ENCODE measurements at regions not wholly inside any gene's neighbourhood (a gene's known extent, or its start where the extent isn't known, plus 50 kb on each side); places are given as distances from the start of the nearest gene placed in this dataset.
"Not testable (repeated sequence)": the region's sequence is repeated elsewhere in the genome, so short reads cannot be mapped to it uniquely, and the experiment has no call there.

- TF ChIP-seq CTCF (conservative IDR thresholded peaks at IDR 0.05; ENCODE audit: low read length), result no peak
- no peak for TF ChIP-seq EZH2phosphoT487 (IDR thresholded peaks at IDR 0.05; ENCODE audit: borderline replicate concordance, low read depth, low read length)
- no peaks in the 10 kb centered on the region for H3K36me3 ChIP-seq (ENCODE audit: insufficient read depth, low read length)
- DNase-seq (ENCODE audit: low spot score), result no peak
- H3K9me2 ChIP-seq (ENCODE audit: insufficient read depth, low read length), result no peaks in the 10 kb centered on the region
- BruUV-seq (replicated peaks), result no TSS peak
- H3K9me3 ChIP-seq (ENCODE audit: low read length), result no peaks in the 10 kb centered on the region
- CTCF ChIA-PET (ENCODE audit: unreplicated experiment), result no interaction called here
- H3K79me2 ChIP-seq (ENCODE audit: insufficient read depth, low read depth, low read length), result no peaks in the 10 kb centered on the region
- no peak overlapping the region for H3K4me3 ChIP-seq (ENCODE audit: low read depth, low read length, poor library complexity, severe bottlenecking)
- H3K4me1 ChIP-seq (ENCODE audit: insufficient read depth, low read length, poor library complexity, severe bottlenecking), result no peaks in the 10 kb centered on the region
- no peak overlapping the region for H3K27ac ChIP-seq (ENCODE audit: low read depth, low read length, poor library complexity, severe bottlenecking)
- intact Hi-C loops (cut with micrococcal nuclease; ENCODE audit: unreplicated experiment), result no loop called here
- no peak overlapping the region for H3K4me2 ChIP-seq (ENCODE audit: low read length)
- no peaks in the 10 kb centered on the region for H4K20me1 ChIP-seq (ENCODE audit: insufficient read depth, low read length)
- H2AFZ ChIP-seq (ENCODE audit: low read length), result no peak overlapping the region
- POLR2A ChIA-PET, result interaction anchor here (0.6 kb wide), 1 partner anchor 29 kb away, joined by 3 read pairs; no protein-coding TSS in a partner anchor
Observed at GRCh38 chr16:8044796-8045195, 545.5 kb downstream of the TMEM114 start.

GRCh38 chr16:8032406-8032805 is 557.9 kb downstream of the TMEM114 start:
- CTCF ChIA-PET (ENCODE audit: unreplicated experiment), result no interaction called here

GRCh38 chr16:8030004-8030403 is 560.3 kb downstream of the TMEM114 start:
- H3K36me3 ChIP-seq (ENCODE audit: insufficient read depth, low read length); DNase-seq (ENCODE audit: low spot score); H2AFZ ChIP-seq (ENCODE audit: low read length); H3K27ac ChIP-seq (ENCODE audit: low read depth, low read length, poor library complexity, severe bottlenecking); CTCF ChIA-PET (ENCODE audit: unreplicated experiment); H4K20me1 ChIP-seq (ENCODE audit: insufficient read depth, low read length); intact Hi-C loops (cut with micrococcal nuclease; ENCODE audit: unreplicated experiment); BruUV-seq (replicated peaks); H3K4me1 ChIP-seq (ENCODE audit: insufficient read depth, low read length, poor library complexity, severe bottlenecking); POLR2A ChIA-PET; H3K9me3 ChIP-seq (ENCODE audit: low read length); H3K4me2 ChIP-seq (ENCODE audit: low read length); H3K9me2 ChIP-seq (ENCODE audit: insufficient read depth, low read length); H3K4me3 ChIP-seq (ENCODE audit: low read depth, low read length, poor library complexity, severe bottlenecking); H3K79me2 ChIP-seq (ENCODE audit: insufficient read depth, low read depth, low read length): not testable (repeated sequence)

More at GRCh38 chr16:8032406-8032805, 557.9 kb downstream of the TMEM114 start:
- no peaks in the 10 kb centered on the region for H3K9me3 ChIP-seq (ENCODE audit: low read length)
- H4K20me1 ChIP-seq (ENCODE audit: insufficient read depth, low read length), result no peaks in the 10 kb centered on the region
- no peak overlapping the region for H3K4me2 ChIP-seq (ENCODE audit: low read length)
- POLR2A ChIA-PET, result no interaction called here
- no peaks in the 10 kb centered on the region for H3K79me2 ChIP-seq (ENCODE audit: insufficient read depth, low read depth, low read length)
- no peak overlapping the region for H3K4me3 ChIP-seq (ENCODE audit: low read depth, low read length, poor library complexity, severe bottlenecking)
- BruUV-seq (replicated peaks), result no TSS peak
- no peak overlapping the region for H2AFZ ChIP-seq (ENCODE audit: low read length)
- H3K27ac ChIP-seq (ENCODE audit: low read depth, low read length, poor library complexity, severe bottlenecking), result no peak overlapping the region
- H3K4me1 ChIP-seq (ENCODE audit: insufficient read depth, low read length, poor library complexity, severe bottlenecking), result no peaks in the 10 kb centered on the region
- intact Hi-C loops (cut with micrococcal nuclease; ENCODE audit: unreplicated experiment), result no loop called here
- H3K36me3 ChIP-seq (ENCODE audit: insufficient read depth, low read length), result no peaks in the 10 kb centered on the region
- H3K9me2 ChIP-seq (ENCODE audit: insufficient read depth, low read length), result no peaks in the 10 kb centered on the region
- no peak for TF ChIP-seq EZH2phosphoT487 (IDR thresholded peaks at IDR 0.05; ENCODE audit: borderline replicate concordance, low read depth, low read length)
- TF ChIP-seq CTCF (conservative IDR thresholded peaks at IDR 0.05; ENCODE audit: low read length), result no peak
- DNase-seq (ENCODE audit: low spot score), result no peak

All from OCI-LY7 (cell line).